ENCODE measurements at regions not wholly inside any gene's neighbourhood (a gene's known extent, or its start where the extent isn't known, plus 50 kb on each side); places are given as distances from the start of the nearest gene placed in this dataset.

GRCh38 chr3:64792445-64792844 lies 104.6 kb upstream of the ADAMTS9 start:
- no peak overlapping the region for H3K4me3 ChIP-seq (ENCODE audit: low read depth, low read length)
- ChIA-PET CTCF (no interaction called here), POLR2A (no interaction called here)
- no peaks in the 10 kb centered on the region for H3K4me1 ChIP-seq (ENCODE audit: control insufficient read depth, insufficient read depth, low read length)
- H3K27ac ChIP-seq (ENCODE audit: extremely low read depth, low read depth, low read length), result no peak overlapping the region
- TF ChIP-seq ZSCAN16 (tag by site-specific recombination; IDR thresholded peaks at IDR 0.05), result no peak
- no peak for TF ChIP-seq GLI2 (tag by site-specific recombination; IDR thresholded peaks at IDR 0.05; ENCODE audit: borderline replicate concordance, low read depth)
- TF ChIP-seq ZNF433 (tag by site-specific recombination; IDR thresholded peaks at IDR 0.05; ENCODE audit: low read depth), result no peak
- TF ChIP-seq ZNF518A (tag by site-specific recombination; conservative IDR thresholded peaks at IDR 0.05; ENCODE audit: low read depth), result no peak
- no peak for TF ChIP-seq ZNF549 (tag by site-specific recombination; IDR thresholded peaks at IDR 0.05)
- no peak for TF ChIP-seq ZBTB6 (tag by site-specific recombination; IDR thresholded peaks at IDR 0.05)
- TF ChIP-seq ZNF138 (tag by site-specific recombination; IDR thresholded peaks at IDR 0.05; ENCODE audit: borderline replicate concordance), result no peak
- TF ChIP-seq YY2 (tag by site-specific recombination; IDR thresholded peaks at IDR 0.05), result no peak
- no peak for TF ChIP-seq ZNF18 (tag by site-specific recombination; IDR thresholded peaks at IDR 0.05)
- TF ChIP-seq ZNF341 (tag by site-specific recombination; IDR thresholded peaks at IDR 0.05; ENCODE audit: low read depth), result no peak
- no peak for TF ChIP-seq ZNF48 (tag by site-specific recombination; IDR thresholded peaks at IDR 0.05)
- no peak for TF ChIP-seq ZNF140 (tag by site-specific recombination; IDR thresholded peaks at IDR 0.05)
- TF ChIP-seq ZNF610 (tag by site-specific recombination; IDR thresholded peaks at IDR 0.05; ENCODE audit: borderline replicate concordance), result no peak
- no peaks in the 10 kb centered on the region for H3K36me3 ChIP-seq (ENCODE audit: control insufficient read depth in 2 of 2, insufficient read depth in 1 of 2, low read length in 2 of 2)
- no peaks in the 10 kb centered on the region for H3K9me3 ChIP-seq (ENCODE audit: control insufficient read depth, insufficient read depth, low read depth, low read length)

GRCh38 chr3:64789111-64789510 lies 101.3 kb upstream of the ADAMTS9 start:
- no peaks in the 10 kb centered on the region for H3K36me3 ChIP-seq (ENCODE audit: control insufficient read depth in 2 of 2, insufficient read depth in 1 of 2, low read length in 2 of 2)
- no peak overlapping the region for H3K27ac ChIP-seq (ENCODE audit: extremely low read depth, low read depth, low read length)
- no peak overlapping the region for H3K4me3 ChIP-seq (ENCODE audit: low read depth, low read length)
- H3K9me3 ChIP-seq (ENCODE audit: control insufficient read depth, insufficient read depth, low read depth, low read length), result no peaks in the 10 kb centered on the region
- H3K4me1 ChIP-seq (ENCODE audit: control insufficient read depth, insufficient read depth, low read length), result no peaks in the 10 kb centered on the region
- CTCF ChIA-PET, result no interaction called here
- POLR2A ChIA-PET, result no interaction called here
- TF ChIP-seq MYNN (tag by site-specific recombination; IDR thresholded peaks at IDR 0.05; ENCODE audit: borderline replicate concordance) (no peak), ZNF510 (tag by site-specific recombination; IDR thresholded peaks at IDR 0.05; ENCODE audit: insufficient replicate concordance) (no peak), ZBTB1 (tag by site-specific recombination; IDR thresholded peaks at IDR 0.05) (no peak), ZNF221 (tag by site-specific recombination; IDR thresholded peaks at IDR 0.05; ENCODE audit: borderline replicate concordance) (no peak), ZNF174 (tag by site-specific recombination; IDR thresholded peaks at IDR 0.05) (no peak), ZNF362 (tag by site-specific recombination; IDR thresholded peaks at IDR 0.05) (no peak), ZNF341 (tag by site-specific recombination; IDR thresholded peaks at IDR 0.05; ENCODE audit: low read depth) (no peak), ZNF621 (tag by site-specific recombination; IDR thresholded peaks at IDR 0.05) (no peak), ZNF549 (tag by site-specific recombination; IDR thresholded peaks at IDR 0.05) (no peak), GLI2 (tag by site-specific recombination; IDR thresholded peaks at IDR 0.05; ENCODE audit: borderline replicate concordance, low read depth) (no peak), ZNF114 (tag by site-specific recombination; IDR thresholded peaks at IDR 0.05) (no peak), ZNF404 (tag by site-specific recombination; IDR thresholded peaks at IDR 0.05) (no peak), ZNF202 (tag by site-specific recombination; IDR thresholded peaks at IDR 0.05; ENCODE audit: borderline replicate concordance) (no peak), ZNF157 (tag by site-specific recombination; IDR thresholded peaks at IDR 0.05) (no peak), MEIS1 (CRISPR knock-in tag; IDR thresholded peaks at IDR 0.05; ENCODE audit: borderline replicate concordance) (no peak)

Data from HEK293 (cell line).